Peyer's patch (tissue), 4 donors: ENCODE measurements at regions not wholly inside any gene's neighbourhood (a gene's known extent, or its start where the extent isn't known, plus 50 kb on each side); places are given as distances from the start of the nearest gene placed in this dataset.

Experiments used
- DNase-seq, 3 donors: peaks; one replicate each; pipeline ENCODE4 v3.0.0-alpha.2; 2017 to 2019
- H3K27ac ChIP-seq, 4 donors: fragments of 200-600 bp; sonication (generic); one replicate each; pipeline ENCODE4 v1.5.1; 2016 to 2019
- H3K27me3 ChIP-seq, 2 donors: fragments of 200-600 bp; sonication (generic); one replicate each; pipeline ENCODE4 v1.5.1; 2019
- H3K36me3 ChIP-seq, 3 donors: fragments of 200-600 bp; sonication (generic); one replicate each; pipeline ENCODE4 v1.5.1; 2016 to 2019
- H3K4me1 ChIP-seq, 4 donors: fragments of 200-600 bp; sonication (generic); one replicate each; pipeline ENCODE4 v1.5.1; 2016 to 2019
- H3K4me3 ChIP-seq, 4 donors: fragments of 200-600 bp; sonication (generic); 1 replicate in 3 of 4; 2 replicates in 1 of 4; pipeline ENCODE4 v1.5.1; 2016 to 2019; ENCODE audit warnings: mild to moderate bottlenecking in 1 of 4
- H3K9me3 ChIP-seq, 4 donors: fragments of 200-600 bp; sonication (generic); one replicate each; pipeline ENCODE4 v1.5.1; 2016 to 2019; ENCODE audit warnings: mild to moderate bottlenecking in 1 of 4
- POLR2A ChIP-seq, 2 donors: fragments of 450-650 bp; IDR thresholded peaks; one replicate each; pipeline ENCODE4 v1.5.1; 2017; ENCODE audit warnings: antibody characterized with exemption in 2 of 2, mild to moderate bottlenecking in 2 of 2, moderate library complexity in 2 of 2
- TF ChIP-seq, protein P1 (sequence below), 6 experiments: fragments of 450-650 bp in 4 of 6; fragments of 200-600 bp in 2 of 6; sonication (generic) in 1 of 6; IDR thresholded peaks; one replicate each; pipeline ENCODE4 v1.5.1; 2017 to 2019; ENCODE audit warnings: antibody characterized with exemption in 6 of 6, mild to moderate bottlenecking in 3 of 6, moderate library complexity in 1 of 6

DNA sequence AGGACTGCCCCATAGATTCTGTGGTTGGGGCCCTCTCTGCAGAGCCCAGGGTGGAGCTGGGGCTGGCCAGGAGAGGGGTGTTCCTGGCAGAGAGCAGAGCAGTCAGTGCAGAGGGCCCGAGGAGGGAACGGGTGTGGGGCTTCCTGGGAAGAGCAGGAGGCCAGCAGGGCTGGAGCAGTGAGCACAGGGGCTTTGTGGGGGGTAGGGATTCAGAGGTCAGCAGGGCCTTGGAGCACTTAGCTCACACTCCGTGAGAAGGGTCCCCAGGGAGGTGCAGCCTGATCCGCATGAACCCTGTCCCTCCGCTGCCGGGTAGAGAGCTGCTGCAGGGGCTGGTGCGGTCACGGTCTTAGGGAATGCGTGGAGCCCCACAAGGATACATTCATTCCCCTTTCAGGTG is 113.0 kb upstream of the CIBAR2 start:
- DNase-seq = no peak
- Histone ChIP-seq H3K36me3 (no peaks in the 10 kb centered on the region), H3K27me3 (no peaks in the 10 kb centered on the region), H3K27ac (no peak overlapping the region), H3K4me1 (peaks cover 0 to 18% (median 0%) of the 10 kb centered on the region in 4 donors), H3K9me3 (no peaks in the 10 kb centered on the region), H3K4me3 (no peak overlapping the region)
- TF ChIP-seq POLR2A (IDR thresholded peaks at IDR 0.05) = no peak
- TF ChIP-seq, protein P1, sequence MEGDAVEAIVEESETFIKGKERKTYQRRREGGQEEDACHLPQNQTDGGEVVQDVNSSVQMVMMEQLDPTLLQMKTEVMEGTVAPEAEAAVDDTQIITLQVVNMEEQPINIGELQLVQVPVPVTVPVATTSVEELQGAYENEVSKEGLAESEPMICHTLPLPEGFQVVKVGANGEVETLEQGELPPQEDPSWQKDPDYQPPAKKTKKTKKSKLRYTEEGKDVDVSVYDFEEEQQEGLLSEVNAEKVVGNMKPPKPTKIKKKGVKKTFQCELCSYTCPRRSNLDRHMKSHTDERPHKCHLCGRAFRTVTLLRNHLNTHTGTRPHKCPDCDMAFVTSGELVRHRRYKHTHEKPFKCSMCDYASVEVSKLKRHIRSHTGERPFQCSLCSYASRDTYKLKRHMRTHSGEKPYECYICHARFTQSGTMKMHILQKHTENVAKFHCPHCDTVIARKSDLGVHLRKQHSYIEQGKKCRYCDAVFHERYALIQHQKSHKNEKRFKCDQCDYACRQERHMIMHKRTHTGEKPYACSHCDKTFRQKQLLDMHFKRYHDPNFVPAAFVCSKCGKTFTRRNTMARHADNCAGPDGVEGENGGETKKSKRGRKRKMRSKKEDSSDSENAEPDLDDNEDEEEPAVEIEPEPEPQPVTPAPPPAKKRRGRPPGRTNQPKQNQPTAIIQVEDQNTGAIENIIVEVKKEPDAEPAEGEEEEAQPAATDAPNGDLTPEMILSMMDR (IDR thresholded peaks at IDR 0.05) = no peak

DNA sequence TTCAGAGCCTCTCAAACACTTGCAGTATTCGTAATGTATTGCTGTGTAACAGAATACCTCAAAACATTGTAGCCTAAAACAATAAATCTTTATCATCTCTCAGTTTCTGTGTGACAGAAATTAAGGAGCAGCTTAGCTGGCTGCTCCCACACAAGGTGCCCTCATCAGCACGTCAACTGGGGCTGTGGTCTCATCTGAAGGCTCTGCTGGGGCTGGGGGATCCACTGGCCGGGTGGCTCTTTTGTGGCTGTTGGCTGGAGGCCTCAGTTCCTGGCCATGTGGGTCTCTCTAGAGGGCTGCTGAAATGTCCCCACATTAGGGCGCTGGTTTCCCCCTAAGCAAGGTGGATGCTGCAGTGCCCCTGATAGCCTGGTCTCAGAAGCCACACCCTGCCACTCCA is 113.4 kb upstream of the CIBAR2 start:
- H3K4me1 ChIP-seq = peaks cover 0 to 14% (median 0%) of the 10 kb centered on the region in 4 donors
- H3K36me3 ChIP-seq = no peaks in the 10 kb centered on the region
- no peak overlapping the region for H3K4me3 ChIP-seq
- no peak for DNase-seq
- no peaks in the 10 kb centered on the region for H3K27me3 ChIP-seq
- no peak for TF ChIP-seq POLR2A (IDR thresholded peaks at IDR 0.05)
- TF ChIP-seq, protein P1 (IDR thresholded peaks at IDR 0.05) = no peak
- H3K9me3 ChIP-seq = no peaks in the 10 kb centered on the region
- no peak overlapping the region for H3K27ac ChIP-seq

DNA sequence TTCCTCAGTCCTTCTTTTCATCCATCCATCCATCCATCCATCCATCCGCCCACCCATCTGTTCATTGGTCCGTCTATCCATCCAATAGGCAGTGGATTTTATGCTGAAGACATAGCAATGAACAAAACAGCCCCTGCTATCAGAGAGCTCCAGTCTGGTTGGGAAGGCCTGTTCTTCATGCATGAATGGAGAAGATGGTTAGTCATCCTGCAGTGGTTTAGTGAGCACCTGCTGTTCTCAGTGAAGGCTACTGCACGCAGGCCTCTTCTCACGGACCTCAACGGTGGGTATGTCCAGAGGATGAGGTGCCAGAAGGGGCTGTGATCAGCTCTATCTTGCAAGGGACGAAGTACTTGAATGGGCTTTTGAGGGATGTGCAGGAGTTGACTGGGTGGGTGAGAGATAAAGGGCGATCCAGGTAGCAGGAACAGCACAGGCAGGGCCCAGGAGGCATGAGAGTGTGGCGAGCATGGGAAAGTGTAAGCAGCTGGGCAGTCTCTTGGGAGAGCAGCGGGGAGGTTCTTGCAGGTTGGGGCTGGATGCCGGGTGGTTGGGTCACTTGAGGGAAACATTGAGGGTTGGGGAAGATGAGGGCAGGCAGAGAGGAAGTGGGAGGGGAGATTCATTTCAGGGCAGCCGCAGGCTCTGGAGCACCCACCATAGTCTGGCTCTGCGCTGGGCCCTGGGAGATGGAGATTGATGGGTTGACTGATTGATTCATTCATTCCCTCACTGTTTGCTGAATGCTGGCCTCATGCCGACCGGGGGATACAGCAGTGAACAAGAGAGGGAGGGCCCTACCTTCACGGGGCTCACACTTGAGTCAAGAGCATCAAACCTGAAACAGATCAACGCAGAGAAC is 115.0 kb upstream of the CIBAR2 start:
- no peak overlapping the region for H3K4me3 ChIP-seq
- H3K27ac ChIP-seq = peak overlapping the region in 1 of 4 donors; percentile 17
- H3K9me3 ChIP-seq = no peaks in the 10 kb centered on the region
- H3K27me3 ChIP-seq = no peaks in the 10 kb centered on the region
- H3K4me1 ChIP-seq = peaks cover 0 to 16% (median 0%) of the 10 kb centered on the region in 4 donors
- TF ChIP-seq POLR2A (IDR thresholded peaks at IDR 0.05) = no peak
- TF ChIP-seq, protein P1 (IDR thresholded peaks at IDR 0.05) = no peak
- H3K36me3 ChIP-seq = no peaks in the 10 kb centered on the region
- no peak for DNase-seq

DNA sequence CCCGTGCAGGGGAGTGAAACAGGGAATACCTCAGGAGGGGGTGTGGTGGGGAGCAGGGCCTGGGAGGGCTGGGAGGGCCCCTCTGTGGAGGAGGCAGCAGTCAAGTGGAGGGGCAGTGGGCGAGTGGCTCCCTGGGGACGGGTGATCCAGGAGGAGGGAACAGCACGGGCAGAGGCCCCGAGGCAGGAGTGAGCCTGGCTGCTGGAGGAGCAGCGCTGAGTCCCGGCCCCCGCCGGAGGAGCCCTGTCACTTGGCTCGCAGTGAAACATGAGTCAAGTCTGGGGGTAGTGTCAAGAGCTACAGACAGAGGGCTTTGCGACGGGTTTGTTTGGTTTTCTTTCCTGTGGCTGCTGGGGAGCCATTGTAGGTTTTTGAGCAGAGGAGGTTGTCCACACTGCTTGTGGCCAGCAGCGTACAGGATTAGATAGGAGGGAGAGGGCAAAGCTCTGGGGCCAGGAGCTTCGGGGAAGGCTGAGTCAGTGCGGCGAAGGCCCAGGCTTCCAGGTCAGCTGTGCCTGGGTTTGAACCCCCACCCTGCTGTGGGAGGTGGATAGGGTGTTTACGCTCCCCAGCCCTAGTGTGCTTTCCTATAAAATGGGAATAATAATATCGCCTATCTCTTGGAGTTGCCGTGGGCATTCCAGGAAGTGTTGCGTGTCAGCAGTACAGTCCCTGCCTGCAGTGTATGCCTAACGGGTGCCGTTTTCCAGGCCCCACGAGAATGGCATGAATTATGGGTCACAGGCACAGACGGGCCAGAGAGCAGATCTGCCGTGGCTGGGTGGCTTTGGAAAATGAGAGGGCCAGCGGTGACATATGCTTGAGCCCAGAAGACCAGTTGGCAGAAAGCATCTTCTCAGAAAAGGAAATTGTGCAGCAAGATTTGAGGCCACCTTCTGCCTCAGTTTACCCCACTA is 115.9 kb upstream of the CIBAR2 start:
- peaks cover 0 to 19% (median 0%) of the 10 kb centered on the region in 4 donors for H3K4me1 ChIP-seq

DNA sequence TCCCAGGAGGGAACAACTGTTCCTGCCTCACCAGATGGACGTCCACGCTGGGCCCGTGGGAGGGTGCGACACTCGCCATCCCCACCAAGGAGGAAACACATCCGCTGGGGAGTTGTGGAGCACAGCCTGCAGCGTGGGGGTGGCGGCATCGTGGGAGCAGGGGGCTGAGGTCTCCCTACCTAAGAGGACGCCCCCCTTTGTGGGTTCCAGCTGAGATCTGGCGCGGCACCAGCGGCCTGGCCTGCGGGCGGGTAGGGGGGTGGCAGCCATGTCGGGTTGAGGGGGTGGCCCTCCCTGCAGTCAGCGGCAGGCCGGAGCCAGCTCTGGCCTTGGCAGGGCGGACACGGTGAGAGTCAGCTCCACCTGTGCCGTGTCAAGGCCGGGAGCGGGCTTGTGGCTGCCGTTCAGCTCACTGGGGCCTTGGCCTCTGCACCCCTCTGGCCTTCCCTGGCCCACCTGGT is 116.7 kb upstream of the CIBAR2 start:
- Histone ChIP-seq H3K27me3 (no peaks in the 10 kb centered on the region), H3K36me3 (no peaks in the 10 kb centered on the region), H3K4me3 (no peak overlapping the region), H3K4me1 (peaks cover 0 to 21% (median 0%) of the 10 kb centered on the region in 4 donors), H3K9me3 (no peaks in the 10 kb centered on the region), H3K27ac (no peak overlapping the region)
- TF ChIP-seq, protein P1 (IDR thresholded peaks at IDR 0.05) = no peak
- no peak for TF ChIP-seq POLR2A (IDR thresholded peaks at IDR 0.05)
- DNase-seq = no peak

More for the DNA sequence above, 115.9 kb upstream of the CIBAR2 start:
- no peak for TF ChIP-seq POLR2A (IDR thresholded peaks at IDR 0.05)
- TF ChIP-seq, protein P1 (IDR thresholded peaks at IDR 0.05) = no peak
- DNase-seq = no peak
- H3K36me3 ChIP-seq = no peaks in the 10 kb centered on the region
- peak overlapping the region in 1 of 4 donors; percentile 17 for H3K27ac ChIP-seq
- H3K27me3 ChIP-seq = no peaks in the 10 kb centered on the region
- H3K4me3 ChIP-seq = no peak overlapping the region
- no peaks in the 10 kb centered on the region for H3K9me3 ChIP-seq
